Astrocyte of the spinal cord (primary cell): ENCODE measurements at regions not wholly inside any gene's neighbourhood (a gene's known extent, or its start where the extent isn't known, plus 50 kb on each side); places are given as distances from the start of the nearest gene placed in this dataset.

Source experiments
- DNase-seq: peaks from one replicate; pipeline ENCODE4 v3.0.0; 2011; ENCODE audit warnings: low read depth, low spot score
- H3K4me3 ChIP-seq: 2 replicates; pipeline ENCODE4 v1.5.1; 2011; ENCODE audit warnings: low read depth, mild to moderate bottlenecking, low read length, moderate library complexity
- in situ Hi-C: cut with HindIII; loops from 2 replicates; pipeline ENCODE4 v1.10.0; 2017; ENCODE audit warnings: low sequenced_read_pairs
- TF ChIP-seq, protein P1 (sequence below): IDR thresholded peaks from 2 replicates; pipeline ENCODE4 v1.5.1; 2012; ENCODE audit warnings: low read depth, mild to moderate bottlenecking, low read length, inconsistent platforms

DNA sequence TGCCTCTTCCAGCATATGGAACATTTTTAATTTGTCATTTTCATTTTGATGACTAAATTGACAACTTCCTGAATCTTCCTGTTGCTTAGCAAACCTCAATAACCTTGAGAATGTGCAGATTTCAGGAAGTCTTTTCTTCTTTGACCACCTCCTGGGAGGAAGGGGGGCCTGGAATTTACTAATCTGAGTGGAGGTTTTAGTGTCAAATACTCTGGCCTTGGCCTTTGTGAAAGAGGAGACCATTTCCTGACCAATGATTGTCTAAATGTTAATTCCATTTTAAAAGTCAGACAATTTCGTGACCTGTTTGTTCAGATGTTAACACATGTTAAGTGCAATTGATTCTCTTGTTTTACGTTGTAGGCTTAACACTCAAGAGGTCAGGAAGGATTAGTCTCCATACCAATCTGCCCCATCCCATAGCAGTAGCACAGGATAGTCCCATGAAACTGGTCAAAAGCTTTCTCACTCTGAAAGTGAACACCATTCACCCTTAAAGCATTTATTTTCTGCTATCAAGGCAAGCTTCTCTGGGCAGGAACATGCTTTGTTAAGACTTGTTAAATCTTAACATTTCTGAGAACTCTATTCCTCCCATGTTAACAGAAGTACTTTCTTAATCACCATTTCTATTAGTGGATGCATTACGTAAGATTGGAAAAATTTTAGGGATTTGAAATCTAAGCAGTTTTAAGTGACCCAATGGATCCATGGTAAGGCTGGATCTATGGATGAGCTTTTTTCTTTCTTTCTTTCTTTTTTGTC, 219.6 kb downstream of the RND3 start:
- in situ Hi-C loops: no loop called here
- no peak overlapping the region for H3K4me3 ChIP-seq
- no peak for DNase-seq
- TF ChIP-seq, protein P1, sequence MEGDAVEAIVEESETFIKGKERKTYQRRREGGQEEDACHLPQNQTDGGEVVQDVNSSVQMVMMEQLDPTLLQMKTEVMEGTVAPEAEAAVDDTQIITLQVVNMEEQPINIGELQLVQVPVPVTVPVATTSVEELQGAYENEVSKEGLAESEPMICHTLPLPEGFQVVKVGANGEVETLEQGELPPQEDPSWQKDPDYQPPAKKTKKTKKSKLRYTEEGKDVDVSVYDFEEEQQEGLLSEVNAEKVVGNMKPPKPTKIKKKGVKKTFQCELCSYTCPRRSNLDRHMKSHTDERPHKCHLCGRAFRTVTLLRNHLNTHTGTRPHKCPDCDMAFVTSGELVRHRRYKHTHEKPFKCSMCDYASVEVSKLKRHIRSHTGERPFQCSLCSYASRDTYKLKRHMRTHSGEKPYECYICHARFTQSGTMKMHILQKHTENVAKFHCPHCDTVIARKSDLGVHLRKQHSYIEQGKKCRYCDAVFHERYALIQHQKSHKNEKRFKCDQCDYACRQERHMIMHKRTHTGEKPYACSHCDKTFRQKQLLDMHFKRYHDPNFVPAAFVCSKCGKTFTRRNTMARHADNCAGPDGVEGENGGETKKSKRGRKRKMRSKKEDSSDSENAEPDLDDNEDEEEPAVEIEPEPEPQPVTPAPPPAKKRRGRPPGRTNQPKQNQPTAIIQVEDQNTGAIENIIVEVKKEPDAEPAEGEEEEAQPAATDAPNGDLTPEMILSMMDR: no peak

DNA sequence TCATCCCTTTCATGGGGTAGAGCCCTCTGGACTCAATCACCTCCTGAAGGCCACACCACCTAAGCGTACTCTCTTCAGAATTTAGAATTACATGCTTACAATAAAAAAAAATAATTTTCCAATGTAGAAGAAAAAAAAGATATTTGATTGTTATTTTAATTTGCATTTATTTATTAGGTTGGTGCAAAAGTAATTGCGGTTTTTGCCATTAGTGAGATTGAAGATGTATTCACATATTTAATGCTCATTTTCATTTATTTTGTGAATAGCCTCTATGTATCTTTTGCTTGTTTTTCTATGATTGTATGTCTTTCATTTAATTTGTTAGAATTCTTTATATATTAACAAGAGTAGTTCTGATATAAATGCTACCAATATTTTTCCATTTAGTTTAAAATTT, 220.5 kb downstream of the RND3 start:
- no peak overlapping the region for H3K4me3 ChIP-seq
- in situ Hi-C loops: no loop called here
- TF ChIP-seq, protein P1: no peak
- no peak for DNase-seq

DNA sequence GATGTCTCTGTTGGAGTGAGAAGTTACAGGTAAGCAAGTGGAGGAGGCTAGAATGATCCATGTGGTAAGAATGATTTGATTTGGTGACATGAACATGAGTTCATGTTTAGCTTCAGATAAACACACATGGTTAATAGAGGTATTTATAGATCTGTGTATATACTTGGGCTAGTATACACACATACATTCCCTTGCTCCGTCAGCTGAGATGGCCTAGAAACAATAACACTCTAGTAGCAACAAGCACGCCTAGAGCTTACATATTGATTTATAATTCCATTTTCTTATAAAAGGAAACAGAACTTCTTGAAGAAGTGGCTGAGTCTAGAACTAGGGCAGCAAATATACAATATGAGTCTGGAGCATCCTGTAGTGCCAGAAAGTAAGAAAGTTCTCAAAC, 223.0 kb downstream of the RND3 start:
- no peak for DNase-seq
- in situ Hi-C loops: no loop called here
- no peak overlapping the region for H3K4me3 ChIP-seq
- TF ChIP-seq, protein P1: no peak

DNA sequence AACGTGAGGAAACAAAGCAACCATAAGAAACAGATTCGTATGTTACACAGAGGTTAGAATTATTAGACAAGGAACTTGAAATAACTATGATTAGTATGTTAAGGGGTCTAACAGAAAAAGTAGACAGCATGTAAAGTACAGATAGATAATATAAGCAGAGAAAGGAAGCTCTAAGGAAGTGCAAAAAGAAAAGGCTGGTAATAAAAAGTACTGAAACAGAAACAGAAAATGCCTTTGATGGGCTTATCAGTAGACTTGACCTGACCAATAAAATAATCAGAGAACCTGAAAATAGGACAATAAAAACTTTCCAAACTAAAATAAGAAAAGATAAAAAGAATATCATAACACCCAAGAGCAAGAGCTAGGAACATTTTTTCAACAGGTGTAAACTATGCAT, 225.8 kb downstream of the RND3 start:
- DNase-seq: no peak
- in situ Hi-C loops: no loop called here
- no peak overlapping the region for H3K4me3 ChIP-seq
- TF ChIP-seq, protein P1: no peak

DNA sequence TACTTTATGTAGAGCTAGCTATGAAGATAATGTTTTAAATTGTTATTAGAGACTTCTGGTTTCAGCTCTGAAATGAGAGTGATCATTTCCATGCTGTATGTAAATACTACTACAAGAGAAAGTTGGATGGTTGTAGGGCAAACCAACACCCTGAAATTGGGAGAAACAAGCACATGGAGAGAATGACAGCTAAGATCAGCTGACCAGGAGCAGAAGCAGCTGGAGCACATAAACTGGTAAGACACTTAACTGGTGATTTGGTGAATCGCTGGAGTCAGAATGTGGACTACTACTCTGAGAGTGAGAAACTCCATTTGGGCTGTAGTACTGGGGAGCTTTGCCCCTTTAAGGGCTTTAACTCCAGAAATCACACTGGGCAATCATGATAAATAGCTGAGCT, 226.8 kb downstream of the RND3 start:
- in situ Hi-C loops: no loop called here
- no peak overlapping the region for H3K4me3 ChIP-seq
- DNase-seq: no peak
- TF ChIP-seq, protein P1: no peak

DNA sequence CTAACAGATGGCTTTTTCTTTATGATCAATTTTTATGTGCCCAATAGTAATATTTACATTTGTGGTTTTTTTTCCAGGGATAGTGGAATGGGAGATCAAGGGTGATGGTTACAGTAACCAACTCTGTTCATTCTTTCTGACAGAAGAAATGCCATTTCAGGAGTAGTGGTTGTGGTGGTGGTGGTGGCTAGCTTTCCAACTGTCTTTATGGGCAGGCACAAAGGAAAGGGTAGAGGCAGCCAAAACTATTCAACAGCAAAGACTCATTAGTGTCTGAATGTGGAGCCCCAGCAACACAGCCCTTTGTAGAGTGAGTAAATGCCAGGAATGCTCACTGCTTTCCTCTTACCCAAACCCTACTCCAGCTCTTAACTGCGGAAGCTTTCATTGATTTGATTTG, 227.7 kb downstream of the RND3 start:
- DNase-seq: peak; percentile 66
- TF ChIP-seq, protein P1: no peak
- in situ Hi-C loops: no loop called here
- H3K4me3 ChIP-seq: no peak overlapping the region
